HL-60 (cell line): ENCODE measurements at regions not wholly inside any gene's neighbourhood (a gene's known extent, or its start where the extent isn't known, plus 50 kb on each side); places are given as distances from the start of the nearest gene placed in this dataset.

Experiments
- CTCF ChIP-seq: IDR thresholded peaks from one replicate; pipeline ENCODE4 v1.5.1; 2011; ENCODE audit warnings: low read length, control low read depth, inconsistent platforms; ENCODE audit not compliant: insufficient read depth
- GABPA ChIP-seq: IDR thresholded peaks from 2 replicates; pipeline ENCODE4 v1.6.1; 2012; ENCODE audit warnings: low read depth
- POLR2AphosphoS5 ChIP-seq: IDR thresholded peaks from 2 replicates; pipeline ENCODE4 v1.6.1; 2012; ENCODE audit warnings: low read depth
- REST ChIP-seq: IDR thresholded peaks from 2 replicates; pipeline ENCODE4 v1.6.1; 2012; ENCODE audit warnings: low read depth; ENCODE audit not compliant: insufficient replicate concordance

GRCh38 chr4:11743976-11744375 lies 315.3 kb upstream of the HS3ST1 start:
- TF ChIP-seq POLR2AphosphoS5 (no peak), CTCF (no peak), REST (no peak), GABPA (no peak)
